22Rv1 (cell line): ENCODE measurements at regions not wholly inside any gene's neighbourhood (a gene's known extent, or its start where the extent isn't known, plus 50 kb on each side); places are given as distances from the start of the nearest gene placed in this dataset.

Source experiments
- ZFX ChIP-seq: fragments of 450-650 bp; IDR thresholded peaks from 2 replicates; pipeline ENCODE4 v1.6.1; 2017; ENCODE audit warnings: antibody characterized with exemption, borderline replicate concordance
- TF ChIP-seq, protein P1 (sequence below): fragments of 450-650 bp; IDR thresholded peaks from 2 replicates; pipeline ENCODE4 v1.5.1; 2017; ENCODE audit warnings: mild to moderate bottlenecking

DNA sequence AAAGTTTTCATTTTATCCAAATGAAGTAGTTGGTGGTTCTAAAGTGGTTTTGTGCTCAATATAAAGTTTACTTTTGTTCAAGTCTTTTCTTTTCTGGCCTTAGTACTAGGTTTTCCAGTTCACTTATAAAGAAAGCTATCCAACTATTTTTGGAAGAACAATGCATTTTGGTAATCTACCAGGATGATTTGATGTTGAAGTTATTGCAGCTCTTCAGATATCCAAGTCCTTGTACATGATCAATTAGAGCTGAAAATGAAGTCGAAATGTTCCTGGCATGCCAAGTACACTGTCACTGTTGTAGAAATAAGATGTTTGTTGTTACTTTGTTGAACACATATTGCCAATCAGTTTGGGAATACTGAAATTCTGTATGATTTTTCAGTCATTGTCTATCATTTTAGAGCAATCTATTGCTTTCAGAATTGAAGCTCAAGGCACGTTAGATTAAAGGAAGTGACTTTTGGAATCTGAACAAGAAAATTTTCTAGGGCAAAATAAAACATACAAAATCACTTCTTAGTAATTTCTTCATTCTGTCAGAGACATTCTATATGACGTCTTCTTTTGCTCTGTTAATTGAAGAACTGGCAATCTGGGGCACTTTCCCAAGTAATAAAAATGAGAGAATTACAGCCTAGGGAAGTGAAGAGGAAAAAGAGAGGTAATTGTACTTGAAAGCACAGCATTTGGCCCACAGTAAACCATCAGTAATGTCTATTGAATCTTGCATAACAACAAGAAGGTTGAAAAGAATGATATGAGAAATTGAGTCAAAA is 232.3 kb downstream of the MREG start:
- TF ChIP-seq, protein P1, sequence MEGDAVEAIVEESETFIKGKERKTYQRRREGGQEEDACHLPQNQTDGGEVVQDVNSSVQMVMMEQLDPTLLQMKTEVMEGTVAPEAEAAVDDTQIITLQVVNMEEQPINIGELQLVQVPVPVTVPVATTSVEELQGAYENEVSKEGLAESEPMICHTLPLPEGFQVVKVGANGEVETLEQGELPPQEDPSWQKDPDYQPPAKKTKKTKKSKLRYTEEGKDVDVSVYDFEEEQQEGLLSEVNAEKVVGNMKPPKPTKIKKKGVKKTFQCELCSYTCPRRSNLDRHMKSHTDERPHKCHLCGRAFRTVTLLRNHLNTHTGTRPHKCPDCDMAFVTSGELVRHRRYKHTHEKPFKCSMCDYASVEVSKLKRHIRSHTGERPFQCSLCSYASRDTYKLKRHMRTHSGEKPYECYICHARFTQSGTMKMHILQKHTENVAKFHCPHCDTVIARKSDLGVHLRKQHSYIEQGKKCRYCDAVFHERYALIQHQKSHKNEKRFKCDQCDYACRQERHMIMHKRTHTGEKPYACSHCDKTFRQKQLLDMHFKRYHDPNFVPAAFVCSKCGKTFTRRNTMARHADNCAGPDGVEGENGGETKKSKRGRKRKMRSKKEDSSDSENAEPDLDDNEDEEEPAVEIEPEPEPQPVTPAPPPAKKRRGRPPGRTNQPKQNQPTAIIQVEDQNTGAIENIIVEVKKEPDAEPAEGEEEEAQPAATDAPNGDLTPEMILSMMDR: no peak
- no peak for TF ChIP-seq ZFX
